WTC11 (cell line): ENCODE measurements at regions not wholly inside any gene's neighbourhood (a gene's known extent, or its start where the extent isn't known, plus 50 kb on each side); places are given as distances from the start of the nearest gene placed in this dataset.

Experiments used
- MAX ChIP-seq: sonication (generic); formaldehyde crosslinking; IDR thresholded peaks from 2 replicates; pipeline ENCODE4 v1.8.0; 2022; ENCODE audit warnings: mild to moderate bottlenecking, missing genetic modification reagents
- NR1H2 ChIP-seq: sonication (generic); formaldehyde crosslinking; IDR thresholded peaks from 2 replicates; pipeline ENCODE4 v1.9.0; 2021; ENCODE audit warnings: mild to moderate bottlenecking, moderate library complexity, missing genetic modification reagents
- NR3C1 ChIP-seq: sonication (generic); formaldehyde crosslinking; conservative IDR thresholded peaks from 2 replicates; pipeline ENCODE4 v1.8.1; 2023; ENCODE audit warnings: low read depth, mild to moderate bottlenecking, missing genetic modification reagents
- PREB ChIP-seq: sonication (generic); formaldehyde crosslinking; IDR thresholded peaks from 2 replicates; pipeline ENCODE4 v1.8.1; 2022; ENCODE audit warnings: mild to moderate bottlenecking, missing genetic modification reagents, moderate library complexity, borderline replicate concordance
- ZMAT4 ChIP-seq: fragments of 250-450 bp; sonication (Bioruptor Pico); IDR thresholded peaks from 2 replicates; pipeline ENCODE4 v1.9.0; 2021; ENCODE audit warnings: mild to moderate bottlenecking
- ZNF423 ChIP-seq: fragments of 250-450 bp; sonication (Bioruptor Pico); IDR thresholded peaks from 2 replicates; pipeline ENCODE4 v2.1.2; 2022; ENCODE audit warnings: mild to moderate bottlenecking, moderate library complexity
- TF ChIP-seq, protein P1 (sequence below): fragments of 200-600 bp; IDR thresholded peaks from 2 replicates; pipeline ENCODE4 v1.8.0; 2022; ENCODE audit warnings: antibody characterized with exemption
- TF ChIP-seq, protein P2 (sequence below): fragments of 250-450 bp; sonication (Bioruptor Pico); conservative IDR thresholded peaks from 2 replicates; pipeline ENCODE4 v1.9.0; 2021; ENCODE audit warnings: mild to moderate bottlenecking
- TF ChIP-seq, protein P3 (sequence below): sonication (generic); formaldehyde crosslinking; IDR thresholded peaks from 2 replicates; pipeline ENCODE4 v1.8.1; 2023; ENCODE audit warnings: mild to moderate bottlenecking, moderate library complexity, missing genetic modification reagents

DNA sequence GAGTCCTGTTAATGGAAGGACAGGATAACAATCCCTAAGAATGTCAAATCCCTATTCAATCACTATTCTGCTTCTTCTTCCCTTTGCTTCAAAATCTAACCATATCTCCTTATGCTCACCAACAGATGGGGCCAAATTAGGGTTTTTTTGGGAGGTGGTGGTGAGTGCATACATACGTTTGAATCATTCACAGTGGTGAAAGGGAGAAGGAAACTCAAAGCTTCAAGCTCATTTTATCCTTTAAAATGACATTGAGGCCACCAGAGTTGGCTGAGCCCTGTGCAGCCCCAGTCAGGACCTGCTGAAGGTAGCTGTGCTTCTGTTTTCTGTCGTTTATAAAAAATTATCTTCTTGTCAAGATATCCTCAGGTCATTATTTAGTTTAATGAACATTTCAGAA lies 607.5 kb upstream of the AGTR1 start:
- no peak for TF ChIP-seq NR1H2 (CRISPR knock-in tag)
- TF ChIP-seq, protein P1, sequence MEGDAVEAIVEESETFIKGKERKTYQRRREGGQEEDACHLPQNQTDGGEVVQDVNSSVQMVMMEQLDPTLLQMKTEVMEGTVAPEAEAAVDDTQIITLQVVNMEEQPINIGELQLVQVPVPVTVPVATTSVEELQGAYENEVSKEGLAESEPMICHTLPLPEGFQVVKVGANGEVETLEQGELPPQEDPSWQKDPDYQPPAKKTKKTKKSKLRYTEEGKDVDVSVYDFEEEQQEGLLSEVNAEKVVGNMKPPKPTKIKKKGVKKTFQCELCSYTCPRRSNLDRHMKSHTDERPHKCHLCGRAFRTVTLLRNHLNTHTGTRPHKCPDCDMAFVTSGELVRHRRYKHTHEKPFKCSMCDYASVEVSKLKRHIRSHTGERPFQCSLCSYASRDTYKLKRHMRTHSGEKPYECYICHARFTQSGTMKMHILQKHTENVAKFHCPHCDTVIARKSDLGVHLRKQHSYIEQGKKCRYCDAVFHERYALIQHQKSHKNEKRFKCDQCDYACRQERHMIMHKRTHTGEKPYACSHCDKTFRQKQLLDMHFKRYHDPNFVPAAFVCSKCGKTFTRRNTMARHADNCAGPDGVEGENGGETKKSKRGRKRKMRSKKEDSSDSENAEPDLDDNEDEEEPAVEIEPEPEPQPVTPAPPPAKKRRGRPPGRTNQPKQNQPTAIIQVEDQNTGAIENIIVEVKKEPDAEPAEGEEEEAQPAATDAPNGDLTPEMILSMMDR, result no peak
- TF ChIP-seq ZMAT4 (CRISPR knock-in tag), result no peak
- no peak for TF ChIP-seq PREB
- no peak for TF ChIP-seq NR3C1 (CRISPR knock-in tag)
- TF ChIP-seq, protein P2, sequence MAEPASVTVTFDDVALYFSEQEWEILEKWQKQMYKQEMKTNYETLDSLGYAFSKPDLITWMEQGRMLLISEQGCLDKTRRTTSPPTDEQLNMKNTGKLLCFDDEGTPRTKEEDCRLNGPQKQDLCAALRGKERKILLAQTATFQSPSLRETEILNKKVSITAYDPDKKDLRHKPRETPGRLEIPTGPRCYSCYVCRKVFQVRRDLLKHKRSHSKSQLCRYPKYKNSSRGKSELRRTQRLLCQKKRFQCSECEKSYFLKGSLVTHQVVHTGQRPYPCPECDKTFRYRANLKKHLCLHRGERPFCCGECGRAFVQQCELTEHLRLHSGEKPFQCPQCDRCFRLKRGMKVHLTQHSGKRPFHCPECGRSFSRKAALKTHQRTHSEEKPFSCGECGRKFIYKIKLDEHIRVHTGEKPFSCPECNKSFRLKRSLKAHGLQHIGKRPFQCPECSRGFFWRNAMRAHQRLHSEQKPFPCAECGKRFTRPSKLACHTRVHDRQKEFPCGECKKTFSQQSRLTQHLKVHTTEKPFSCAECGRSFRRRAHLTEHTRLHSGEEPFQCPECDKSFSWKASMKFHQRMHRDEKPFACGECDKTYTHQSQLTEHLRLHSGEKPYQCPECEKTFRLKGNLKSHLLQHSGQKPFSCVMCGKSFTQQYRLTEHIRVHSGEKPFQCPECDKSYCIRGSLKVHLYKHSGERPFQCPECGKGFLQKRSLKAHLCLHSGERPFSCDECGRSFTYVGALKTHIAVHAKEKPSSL (CRISPR knock-in tag), result no peak
- no peak for TF ChIP-seq MAX (CRISPR knock-in tag)
- no peak for TF ChIP-seq ZNF423
- TF ChIP-seq, protein P3, sequence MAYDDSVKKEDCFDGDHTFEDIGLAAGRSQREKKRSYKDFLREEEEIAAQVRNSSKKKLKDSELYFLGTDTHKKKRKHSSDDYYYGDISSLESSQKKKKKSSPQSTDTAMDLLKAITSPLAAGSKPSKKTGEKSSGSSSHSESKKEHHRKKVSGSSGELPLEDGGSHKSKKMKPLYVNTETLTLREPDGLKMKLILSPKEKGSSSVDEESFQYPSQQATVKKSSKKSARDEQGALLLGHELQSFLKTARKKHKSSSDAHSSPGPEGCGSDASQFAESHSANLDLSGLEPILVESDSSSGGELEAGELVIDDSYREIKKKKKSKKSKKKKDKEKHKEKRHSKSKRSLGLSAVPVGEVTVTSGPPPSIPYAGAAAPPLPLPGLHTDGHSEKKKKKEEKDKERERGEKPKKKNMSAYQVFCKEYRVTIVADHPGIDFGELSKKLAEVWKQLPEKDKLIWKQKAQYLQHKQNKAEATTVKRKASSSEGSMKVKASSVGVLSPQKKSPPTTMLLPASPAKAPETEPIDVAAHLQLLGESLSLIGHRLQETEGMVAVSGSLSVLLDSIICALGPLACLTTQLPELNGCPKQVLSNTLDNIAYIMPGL (CRISPR knock-in tag), result no peak
